ENCODE measurements at regions not wholly inside any gene's neighbourhood (a gene's known extent, or its start where the extent isn't known, plus 50 kb on each side); places are given as distances from the start of the nearest gene placed in this dataset.

DNA sequence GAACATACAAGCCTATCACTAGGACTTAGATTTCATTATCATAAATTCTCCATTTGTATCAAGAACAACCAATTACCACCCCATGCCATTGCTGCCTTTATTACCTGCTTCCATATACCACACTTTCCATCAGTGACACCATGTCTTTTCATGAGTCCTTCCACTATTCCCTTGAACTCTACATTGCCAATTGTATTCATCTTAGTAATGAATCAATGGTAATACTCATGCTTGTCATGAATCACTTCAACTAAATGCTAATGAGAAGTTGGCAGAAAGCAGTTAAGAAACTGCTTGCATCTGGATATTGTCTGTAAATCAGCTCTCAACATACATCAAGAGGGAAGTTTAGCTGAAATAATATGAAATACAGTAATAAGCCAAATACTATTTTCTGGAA, 61.2 kb upstream of the RNF217 start:
- TF ChIP-seq YY1 (IDR thresholded peaks at IDR 0.05; ENCODE audit: extremely low read depth, insufficient replicate concordance, low read depth, low read length): no peak
- no peak for TF ChIP-seq POLR2AphosphoS5 (IDR thresholded peaks at IDR 0.05; ENCODE audit: low read depth, low read length)
- TF ChIP-seq, protein P1, sequence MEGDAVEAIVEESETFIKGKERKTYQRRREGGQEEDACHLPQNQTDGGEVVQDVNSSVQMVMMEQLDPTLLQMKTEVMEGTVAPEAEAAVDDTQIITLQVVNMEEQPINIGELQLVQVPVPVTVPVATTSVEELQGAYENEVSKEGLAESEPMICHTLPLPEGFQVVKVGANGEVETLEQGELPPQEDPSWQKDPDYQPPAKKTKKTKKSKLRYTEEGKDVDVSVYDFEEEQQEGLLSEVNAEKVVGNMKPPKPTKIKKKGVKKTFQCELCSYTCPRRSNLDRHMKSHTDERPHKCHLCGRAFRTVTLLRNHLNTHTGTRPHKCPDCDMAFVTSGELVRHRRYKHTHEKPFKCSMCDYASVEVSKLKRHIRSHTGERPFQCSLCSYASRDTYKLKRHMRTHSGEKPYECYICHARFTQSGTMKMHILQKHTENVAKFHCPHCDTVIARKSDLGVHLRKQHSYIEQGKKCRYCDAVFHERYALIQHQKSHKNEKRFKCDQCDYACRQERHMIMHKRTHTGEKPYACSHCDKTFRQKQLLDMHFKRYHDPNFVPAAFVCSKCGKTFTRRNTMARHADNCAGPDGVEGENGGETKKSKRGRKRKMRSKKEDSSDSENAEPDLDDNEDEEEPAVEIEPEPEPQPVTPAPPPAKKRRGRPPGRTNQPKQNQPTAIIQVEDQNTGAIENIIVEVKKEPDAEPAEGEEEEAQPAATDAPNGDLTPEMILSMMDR (IDR thresholded peaks at IDR 0.05 in 2 of 3, conservative IDR thresholded peaks at IDR 0.05 in 1 of 3; ENCODE audit: borderline replicate concordance in 1 of 3, insufficient read depth in 1 of 3, low read depth in 2 of 3, low read length in 2 of 3): no peak
- TF ChIP-seq RAD21 (IDR thresholded peaks at IDR 0.05; ENCODE audit: low read depth): no peak
- TF ChIP-seq, protein P2, sequence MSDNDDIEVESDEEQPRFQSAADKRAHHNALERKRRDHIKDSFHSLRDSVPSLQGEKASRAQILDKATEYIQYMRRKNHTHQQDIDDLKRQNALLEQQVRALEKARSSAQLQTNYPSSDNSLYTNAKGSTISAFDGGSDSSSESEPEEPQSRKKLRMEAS (IDR thresholded peaks at IDR 0.05): no peak
- TF ChIP-seq CEBPB (IDR thresholded peaks at IDR 0.05; ENCODE audit: low read depth): no peak
- no peak for TF ChIP-seq POLR2A (IDR thresholded peaks at IDR 0.05; ENCODE audit: borderline replicate concordance, extremely low read depth, insufficient read depth, insufficient read length)
- no peak for TF ChIP-seq JUND (IDR thresholded peaks at IDR 0.05)
- TF ChIP-seq ATF3 (IDR thresholded peaks at IDR 0.05): no peak
- TF ChIP-seq EZH2 (IDR thresholded peaks at IDR 0.05): no peak
- TF ChIP-seq, protein P3, sequence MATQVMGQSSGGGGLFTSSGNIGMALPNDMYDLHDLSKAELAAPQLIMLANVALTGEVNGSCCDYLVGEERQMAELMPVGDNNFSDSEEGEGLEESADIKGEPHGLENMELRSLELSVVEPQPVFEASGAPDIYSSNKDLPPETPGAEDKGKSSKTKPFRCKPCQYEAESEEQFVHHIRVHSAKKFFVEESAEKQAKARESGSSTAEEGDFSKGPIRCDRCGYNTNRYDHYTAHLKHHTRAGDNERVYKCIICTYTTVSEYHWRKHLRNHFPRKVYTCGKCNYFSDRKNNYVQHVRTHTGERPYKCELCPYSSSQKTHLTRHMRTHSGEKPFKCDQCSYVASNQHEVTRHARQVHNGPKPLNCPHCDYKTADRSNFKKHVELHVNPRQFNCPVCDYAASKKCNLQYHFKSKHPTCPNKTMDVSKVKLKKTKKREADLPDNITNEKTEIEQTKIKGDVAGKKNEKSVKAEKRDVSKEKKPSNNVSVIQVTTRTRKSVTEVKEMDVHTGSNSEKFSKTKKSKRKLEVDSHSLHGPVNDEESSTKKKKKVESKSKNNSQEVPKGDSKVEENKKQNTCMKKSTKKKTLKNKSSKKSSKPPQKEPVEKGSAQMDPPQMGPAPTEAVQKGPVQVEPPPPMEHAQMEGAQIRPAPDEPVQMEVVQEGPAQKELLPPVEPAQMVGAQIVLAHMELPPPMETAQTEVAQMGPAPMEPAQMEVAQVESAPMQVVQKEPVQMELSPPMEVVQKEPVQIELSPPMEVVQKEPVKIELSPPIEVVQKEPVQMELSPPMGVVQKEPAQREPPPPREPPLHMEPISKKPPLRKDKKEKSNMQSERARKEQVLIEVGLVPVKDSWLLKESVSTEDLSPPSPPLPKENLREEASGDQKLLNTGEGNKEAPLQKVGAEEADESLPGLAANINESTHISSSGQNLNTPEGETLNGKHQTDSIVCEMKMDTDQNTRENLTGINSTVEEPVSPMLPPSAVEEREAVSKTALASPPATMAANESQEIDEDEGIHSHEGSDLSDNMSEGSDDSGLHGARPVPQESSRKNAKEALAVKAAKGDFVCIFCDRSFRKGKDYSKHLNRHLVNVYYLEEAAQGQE (IDR thresholded peaks at IDR 0.05; ENCODE audit: low read depth): no peak
- TF ChIP-seq EZH2phosphoT487 (IDR thresholded peaks at IDR 0.05; ENCODE audit: borderline replicate concordance): no peak
- TF ChIP-seq SRF (IDR thresholded peaks at IDR 0.05; ENCODE audit: low read depth): no peak

Data from HCT116 (cell line).